ENCODE measurements at regions not wholly inside any gene's neighbourhood (a gene's known extent, or its start where the extent isn't known, plus 50 kb on each side); places are given as distances from the start of the nearest gene placed in this dataset.
"Not testable (repeated sequence)": the region's sequence is repeated elsewhere in the genome, so short reads cannot be mapped to it uniquely, and the experiment has no call there.

DNA sequence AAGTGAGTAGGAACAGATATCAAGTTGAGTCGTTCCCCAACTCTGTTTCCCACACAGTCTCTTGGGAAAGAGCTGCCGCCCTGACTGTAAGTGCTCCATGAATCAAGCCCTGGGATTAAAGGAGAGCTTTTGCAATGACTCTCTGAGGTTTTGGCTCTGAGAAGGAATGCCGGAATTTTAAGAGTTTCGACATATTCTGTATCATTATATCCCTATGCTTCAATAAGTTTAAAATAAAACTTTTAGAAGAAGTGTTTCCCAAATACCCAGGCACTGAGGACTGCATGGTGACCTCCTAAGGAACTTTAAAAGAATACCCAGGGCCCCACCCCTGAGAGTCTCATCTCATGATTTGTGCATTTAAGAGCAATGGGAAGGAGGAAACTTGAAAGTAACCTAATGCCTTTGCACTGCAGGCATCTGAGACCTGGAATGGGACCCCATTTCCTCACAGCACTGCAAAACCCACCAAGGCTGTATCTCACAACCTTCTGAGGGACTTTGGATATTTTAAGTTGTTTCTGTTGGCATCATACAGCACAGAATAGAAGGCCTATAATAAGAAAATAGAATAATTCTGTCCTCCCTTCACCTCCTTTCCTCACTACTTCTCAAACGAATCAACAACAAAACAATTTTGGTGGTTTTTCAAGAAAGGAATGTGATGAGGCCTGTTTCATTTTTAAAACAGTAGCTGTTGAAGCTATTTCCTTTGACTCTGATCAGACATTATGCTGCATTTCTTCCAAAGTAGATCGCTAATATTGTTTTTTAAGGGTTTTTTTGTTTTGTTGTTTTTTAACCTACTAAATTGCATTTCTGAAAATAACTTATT, 121.2 kb downstream of the GASK1B start:
- DNase-seq = peak; percentile 93

DNA sequence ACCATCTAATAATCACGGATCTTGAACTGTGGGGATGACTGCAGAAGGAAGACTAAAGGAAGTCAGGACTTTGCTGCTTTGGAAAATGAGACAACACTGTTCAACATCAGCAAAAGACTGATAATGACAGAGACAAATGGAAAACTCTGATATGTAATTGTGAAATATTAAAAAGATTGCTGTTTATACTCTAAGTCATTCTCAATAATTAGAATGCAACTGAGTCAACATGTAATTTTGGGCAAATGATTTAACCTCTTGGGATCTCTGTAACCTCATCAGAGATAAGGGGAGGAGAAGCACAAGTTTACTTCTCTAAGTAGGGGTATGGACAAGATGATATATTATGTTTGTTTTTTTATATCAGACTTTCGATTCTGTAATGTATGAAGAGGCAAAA, 121.9 kb downstream of the GASK1B start:
- DNase-seq = peak; percentile 64

DNA sequence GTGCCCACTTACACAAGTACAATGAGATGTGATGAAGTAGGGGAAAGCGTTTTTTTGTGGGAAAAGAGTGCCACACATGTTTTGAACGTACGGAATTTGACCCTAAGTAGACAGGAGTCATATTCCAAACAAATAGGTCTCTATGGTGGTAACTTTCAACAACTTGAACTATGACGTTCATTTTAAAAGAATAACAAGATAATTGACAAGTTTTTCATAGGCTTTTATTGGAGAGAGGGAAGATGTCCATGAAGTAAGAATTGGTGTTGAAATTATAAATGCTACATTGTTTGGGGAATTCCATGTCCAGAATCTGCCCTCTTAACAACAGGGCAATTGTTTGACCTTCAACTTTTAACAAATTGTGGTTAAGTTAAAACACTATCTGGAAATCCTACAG, 126.5 kb downstream of the GASK1B start:
- DNase-seq = no peak

DNA sequence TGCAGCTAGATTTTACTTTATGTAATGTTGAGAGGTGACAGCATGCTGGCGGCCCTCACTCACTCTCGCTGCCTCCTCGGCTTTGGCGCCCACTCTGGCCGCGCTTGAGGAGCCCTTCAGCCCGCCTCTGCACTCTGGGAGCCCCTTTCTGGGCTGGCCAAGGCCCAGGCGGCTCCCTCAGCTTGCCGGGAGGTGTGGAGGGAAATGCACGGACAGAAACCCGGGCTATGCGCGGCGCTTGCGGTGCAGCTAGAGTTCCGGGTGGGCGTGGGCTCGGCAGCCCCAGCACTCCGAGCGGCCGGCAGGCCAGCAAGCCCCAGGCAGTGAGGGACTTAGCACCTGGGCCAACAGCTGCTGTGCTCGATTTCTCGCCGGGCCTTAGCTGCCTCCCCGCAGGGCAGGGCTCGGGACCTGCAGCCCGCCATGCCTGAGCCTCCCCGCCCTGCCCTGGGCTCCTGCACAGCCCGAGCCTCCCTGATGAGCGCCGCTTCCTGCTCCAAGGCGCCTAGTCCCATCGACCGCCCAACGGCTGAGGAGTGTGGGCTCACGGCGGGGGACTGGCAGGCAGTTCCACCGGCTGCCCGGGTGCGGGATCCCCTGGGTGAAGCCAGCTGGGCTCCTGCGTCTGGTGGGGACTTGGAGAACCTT, 128.7 kb downstream of the GASK1B start:
- DNase-seq = no peak

DNA sequence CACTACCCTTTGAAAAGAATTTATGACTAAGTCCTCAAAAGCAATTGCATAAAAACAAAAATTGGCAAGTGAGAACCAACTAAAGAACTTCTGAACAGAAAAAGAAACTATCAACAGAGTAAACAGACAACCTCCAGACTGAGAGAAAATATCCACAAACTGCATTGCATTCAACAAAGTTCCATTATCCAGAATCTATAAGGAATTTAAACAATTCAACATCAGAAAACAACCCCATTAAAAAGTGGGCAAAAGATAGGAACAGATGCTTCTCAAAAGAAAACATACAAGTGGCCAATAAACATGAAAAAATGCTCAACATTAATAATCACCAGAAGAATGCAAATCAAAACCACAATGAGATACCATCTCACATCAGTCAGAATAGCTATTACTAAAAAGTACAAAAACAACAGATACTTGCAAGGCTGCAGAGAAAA, 130.2 kb downstream of the GASK1B start:
- peak; percentile 53 for DNase-seq

DNA sequence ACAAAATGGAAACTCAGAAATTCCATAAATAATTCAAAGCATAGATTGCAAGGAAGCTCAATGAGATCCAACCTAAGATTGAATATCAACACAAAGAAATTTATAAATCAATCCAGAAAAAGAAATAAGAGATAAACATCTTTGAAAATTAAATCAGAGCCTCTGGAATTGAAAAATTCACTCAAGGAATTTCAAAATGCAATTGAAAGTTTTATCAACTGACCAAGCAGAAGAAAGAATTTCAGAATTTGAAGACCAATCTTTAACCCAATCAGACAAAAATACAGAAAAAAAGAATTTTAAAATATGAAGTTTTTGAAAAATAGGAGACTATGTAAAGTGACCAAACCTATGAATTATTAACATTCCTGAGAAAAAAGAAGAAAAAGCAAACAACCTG, 134.1 kb downstream of the GASK1B start:
- no peak for DNase-seq

DNA sequence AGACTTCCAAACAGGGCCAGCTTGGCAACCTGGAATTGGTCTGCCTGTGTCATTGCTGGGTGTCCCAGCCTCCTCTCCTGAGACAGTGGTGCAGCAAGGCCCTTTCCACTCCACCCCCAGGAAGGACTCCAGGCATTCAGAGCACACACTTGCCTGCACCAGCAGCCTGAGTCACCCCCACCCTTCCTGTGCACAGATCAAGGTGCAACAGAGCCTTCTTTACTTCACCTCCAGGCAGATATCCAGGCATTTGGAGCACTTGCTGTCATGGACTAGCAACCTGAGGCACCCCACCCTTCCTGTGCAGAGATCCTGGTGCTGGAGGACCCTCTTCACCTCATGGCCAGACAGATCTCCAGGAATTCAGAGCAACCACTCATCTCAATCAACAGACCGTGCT, 135.8 kb downstream of the GASK1B start:
- no peak for DNase-seq

DNA sequence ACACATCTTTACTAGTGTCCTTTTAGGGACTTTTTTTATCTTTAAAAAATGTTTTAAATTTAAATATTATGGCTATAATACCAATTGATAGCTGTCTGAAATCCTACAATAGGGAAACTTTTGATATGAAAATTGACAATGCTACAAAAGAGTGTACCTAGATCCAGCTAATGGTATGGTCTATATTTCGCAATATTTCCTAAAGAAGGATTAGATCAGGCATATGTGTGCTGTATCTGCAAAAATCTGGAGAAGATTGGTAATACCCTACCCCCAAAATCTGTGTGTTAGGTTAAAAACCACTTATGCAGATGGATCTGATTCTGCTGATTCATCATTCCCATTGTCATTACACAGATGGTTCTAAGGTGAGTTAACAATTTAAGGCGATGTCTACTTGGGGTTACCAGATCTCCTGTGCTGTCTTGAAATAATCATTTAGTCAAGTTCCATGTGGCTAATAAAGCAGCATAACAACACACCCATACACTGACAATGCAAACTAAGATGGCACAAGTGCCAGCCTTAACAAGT, 137.1 kb downstream of the GASK1B start:
- no peak for DNase-seq

DNA sequence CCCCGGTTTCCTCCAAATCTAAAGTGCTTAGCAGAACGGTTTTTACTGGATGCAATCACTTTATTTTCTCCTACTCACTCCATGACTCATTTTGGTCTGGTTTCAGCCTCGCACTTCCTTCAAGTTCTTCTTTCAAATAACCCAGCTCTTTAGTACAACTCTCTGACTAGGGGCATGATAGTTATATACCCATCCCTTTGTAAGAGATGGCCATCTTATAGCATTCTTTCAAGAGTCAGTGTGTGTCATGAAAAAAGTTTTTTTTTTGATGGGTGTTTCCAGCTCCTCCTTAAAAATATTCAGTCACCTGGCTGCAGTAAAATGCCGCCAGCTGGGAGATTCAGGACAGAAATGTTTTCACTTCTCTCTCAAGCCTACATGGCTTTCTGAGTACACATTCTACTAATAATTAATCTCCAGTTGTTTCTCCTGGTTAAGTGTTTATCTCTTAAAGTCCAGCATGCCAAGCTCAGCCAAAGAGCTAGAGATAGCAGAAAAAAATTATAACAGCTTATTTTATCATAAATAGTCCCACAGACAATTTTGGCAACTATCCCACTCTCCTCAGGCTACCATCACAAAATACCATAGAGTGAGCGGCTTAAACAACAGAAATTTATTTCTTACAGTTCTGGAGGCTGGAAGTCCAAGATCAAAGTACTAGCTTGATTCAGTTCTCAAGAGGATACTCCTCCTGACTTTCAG, 139.3 kb downstream of the GASK1B start:
- peak; percentile 58 for DNase-seq

DNA sequence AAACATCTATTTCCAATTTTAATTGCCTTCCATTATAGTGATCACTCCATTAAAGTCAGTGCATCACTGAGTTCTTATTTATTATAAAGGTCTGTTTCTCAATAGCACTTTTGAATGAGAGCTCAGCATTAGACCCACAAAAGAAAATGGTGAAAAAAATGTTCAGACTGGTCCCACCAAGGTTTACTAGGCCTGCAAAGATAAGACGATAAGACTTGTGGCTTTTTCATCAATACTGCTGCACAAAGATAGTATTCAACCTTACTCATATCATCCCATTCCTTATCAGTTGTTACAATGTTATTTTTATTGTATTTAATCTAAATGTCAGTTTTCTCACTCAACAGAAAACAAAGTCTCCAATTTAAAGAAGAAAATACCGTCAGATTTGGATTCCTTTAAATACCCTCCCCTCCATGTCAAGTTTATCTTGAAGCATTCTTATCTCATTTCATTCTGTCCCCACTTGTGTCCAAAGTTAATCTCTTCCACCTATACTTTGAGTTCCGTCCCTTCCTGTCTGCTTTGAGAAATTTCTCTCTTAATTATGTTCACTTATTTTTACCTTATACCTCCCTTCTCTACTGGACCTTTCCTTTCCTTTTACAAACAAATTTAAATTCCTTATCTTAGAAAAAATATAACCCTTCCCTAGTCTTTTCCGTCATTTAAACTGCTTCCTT, 140.0 kb downstream of the GASK1B start:
- no peak for DNase-seq

DNA sequence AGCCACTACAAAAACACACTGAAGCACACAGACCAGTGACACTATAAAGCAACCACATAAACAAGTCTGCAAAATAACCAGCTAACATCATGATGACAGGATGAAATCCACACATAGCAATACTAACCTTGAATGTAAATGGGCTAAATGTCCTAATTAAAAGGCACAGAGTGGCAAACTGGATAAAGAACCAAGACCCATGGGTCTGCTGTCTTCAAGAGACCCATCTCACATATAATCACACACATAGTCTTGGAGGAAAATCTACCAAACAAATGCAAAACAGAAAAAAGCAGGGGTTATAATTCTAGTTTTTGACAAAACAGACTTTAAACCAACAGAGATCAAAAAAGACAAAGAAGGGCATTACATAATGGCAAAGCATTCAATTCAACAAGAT, 144.4 kb downstream of the GASK1B start:
- not testable (repeated sequence) for DNase-seq

DNA sequence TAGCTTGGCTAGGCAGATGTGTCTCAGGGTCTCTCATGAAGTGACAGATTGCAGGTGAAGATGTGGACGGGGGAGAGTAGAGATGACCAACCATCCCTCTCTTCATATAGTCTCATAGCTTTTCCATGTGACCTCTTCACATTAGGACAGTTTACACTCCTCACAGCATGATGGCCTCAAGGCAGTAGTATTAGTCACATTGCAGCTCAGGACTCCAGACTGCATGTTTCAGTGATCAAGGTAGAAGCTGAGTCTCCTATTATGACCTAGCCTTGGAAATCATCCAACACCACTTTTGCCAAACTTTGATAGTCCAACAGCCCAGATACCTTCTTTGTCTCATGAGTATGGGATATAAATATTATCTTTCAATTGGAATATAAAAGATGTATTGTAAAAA, 147.7 kb downstream of the GASK1B start:
- DNase-seq = peak; percentile 63

DNA sequence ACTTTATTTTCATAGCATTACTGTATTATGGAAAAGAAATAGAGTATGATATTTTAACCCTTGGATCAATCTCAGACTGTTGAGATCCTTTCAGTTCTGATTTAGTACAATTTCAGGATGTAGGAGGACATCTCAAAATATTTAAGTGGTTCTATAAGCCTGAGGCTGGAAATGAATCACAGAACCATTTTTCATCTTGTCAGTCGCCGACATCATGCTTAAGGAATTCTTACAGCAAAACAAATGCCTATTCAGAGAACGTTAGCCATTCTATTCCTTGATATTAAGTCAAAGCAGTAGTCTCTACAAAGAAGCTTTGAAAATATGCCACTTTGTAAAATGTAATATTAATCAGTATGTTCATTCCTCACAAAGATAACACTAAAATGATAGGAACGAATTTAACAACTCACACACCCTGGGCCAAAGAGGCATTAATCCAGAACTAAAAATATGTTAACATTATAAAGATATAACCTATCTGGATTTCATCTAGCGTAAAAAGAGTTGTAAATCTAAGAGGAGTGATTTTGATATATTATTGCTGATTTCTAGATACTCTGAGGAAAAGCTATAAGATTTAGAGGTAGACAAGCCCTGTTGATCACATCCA, 152.0 kb downstream of the GASK1B start:
- peak; percentile 87 for DNase-seq

DNA sequence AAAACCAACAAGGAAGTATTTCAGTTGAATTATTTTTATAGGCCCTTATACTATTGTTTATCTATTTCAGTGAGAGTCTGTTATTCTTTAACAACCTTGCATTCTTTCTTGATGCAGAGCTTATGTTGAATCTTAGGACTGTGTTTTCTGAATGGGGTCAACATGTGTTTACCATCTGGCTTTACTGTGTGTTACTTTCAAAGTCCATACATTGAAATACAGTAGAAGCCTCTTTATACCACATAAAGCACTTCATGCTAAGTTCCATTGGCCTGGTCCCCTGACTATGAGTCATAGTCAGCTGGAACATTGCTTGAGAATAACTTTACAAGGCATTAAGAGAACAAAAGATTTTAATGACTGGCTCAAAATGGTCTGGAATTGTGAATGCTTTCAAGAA, 152.6 kb downstream of the GASK1B start:
- DNase-seq = peak; percentile 42

DNA sequence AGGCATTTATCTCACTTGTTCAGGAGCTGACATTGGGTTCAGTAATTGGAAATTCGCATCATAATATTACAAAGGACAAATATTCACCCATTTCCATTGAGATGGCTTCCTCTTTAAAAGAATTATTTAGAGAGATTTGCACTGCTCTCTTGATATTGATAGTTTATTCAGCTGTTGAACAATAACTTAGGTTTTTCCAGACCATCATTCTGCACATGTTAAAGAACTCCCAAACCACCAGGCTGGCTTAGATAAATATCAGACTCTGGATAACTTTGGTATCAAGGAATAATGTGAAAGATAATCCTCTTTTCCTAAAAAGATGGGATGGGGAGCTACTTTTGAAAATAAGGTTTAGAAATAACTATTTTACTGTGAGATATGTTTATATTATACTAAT, 154.0 kb downstream of the GASK1B start:
- DNase-seq = no peak

DNA sequence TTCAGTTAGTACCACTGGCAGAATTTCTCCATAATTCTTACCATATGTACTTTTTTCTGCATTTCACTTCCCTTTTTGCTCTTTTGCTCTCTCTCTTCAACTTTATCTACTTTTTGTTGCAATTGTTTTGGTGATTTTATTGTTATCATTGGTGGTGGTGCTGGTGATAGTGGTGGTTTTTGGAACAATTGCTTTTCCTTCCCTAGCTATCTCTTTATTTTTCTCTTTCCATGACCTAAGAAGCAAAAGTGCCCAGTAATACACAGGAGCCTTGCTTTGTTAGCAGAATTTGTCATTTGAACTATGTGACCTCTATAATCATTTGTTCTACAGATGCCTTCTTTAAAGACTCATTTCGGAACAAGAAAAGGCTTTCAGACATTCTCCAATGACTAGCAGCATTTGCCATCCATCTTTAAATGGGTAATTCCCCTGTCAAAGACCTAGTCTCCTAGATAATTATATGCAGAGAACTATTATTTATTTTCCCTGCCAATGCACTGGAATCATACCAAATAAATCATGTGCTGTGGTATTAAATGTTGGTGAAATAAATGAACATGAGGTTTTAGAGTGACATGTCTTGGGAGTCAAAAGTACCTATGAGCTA, 154.5 kb downstream of the GASK1B start:
- DNase-seq = no peak

DNA sequence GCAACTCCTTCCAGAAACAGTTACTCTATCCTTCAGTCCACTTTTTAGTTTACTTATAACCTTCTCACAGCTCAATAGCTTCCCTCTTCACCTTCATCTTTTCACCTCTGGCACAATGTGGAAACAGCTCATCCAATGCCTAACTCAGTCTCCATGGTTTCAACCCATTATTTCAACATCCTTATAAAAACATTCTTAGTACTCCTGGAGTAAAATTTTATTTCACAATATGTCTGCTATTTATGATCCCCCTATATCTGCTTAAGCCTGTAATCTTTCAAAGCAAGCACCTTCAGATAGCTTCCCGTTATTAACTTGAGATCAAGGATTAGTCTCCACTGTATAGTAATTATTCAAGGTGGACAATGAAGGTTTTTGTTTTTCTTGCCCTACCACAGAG, 156.3 kb downstream of the GASK1B start:
- peak; percentile 54 for DNase-seq

DNA sequence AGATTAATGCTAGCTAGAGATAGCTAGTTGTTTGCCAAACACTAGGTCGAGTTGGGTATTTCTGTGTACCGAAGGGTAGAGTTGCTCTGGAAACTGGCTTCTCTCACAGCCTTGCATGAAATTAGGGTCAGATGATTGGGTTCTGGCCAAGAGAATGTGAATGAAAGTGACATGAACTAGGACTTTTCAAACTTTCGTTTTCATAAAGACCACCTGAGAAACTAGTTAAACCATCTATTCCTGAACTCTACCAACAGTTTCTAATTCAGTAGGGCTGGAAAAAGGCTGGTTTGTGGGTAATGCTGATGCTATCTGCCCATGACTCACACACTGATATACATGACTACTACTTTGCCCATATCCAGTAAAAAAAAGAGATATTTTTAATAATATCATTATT, 157.6 kb downstream of the GASK1B start:
- DNase-seq = peak; percentile 51

DNA sequence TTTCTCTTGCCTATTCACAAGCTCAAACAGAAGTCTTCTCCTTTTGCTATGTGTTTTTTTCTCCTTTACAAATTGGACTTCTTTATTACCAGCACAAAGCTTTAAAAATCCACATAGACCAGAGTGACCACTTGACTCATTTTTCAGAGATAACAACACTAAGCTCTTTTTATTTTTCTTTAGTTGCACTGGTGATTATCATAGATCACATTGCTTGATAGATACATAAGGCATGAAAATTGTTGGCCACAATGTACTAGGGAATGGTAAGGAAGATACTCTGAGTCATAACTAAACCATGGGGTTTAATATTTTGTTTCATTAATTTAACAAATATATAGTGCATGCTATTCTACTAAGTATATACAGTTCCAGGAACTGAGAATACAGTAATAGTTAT, 159.0 kb downstream of the GASK1B start:
- peak; percentile 82 for DNase-seq

DNA sequence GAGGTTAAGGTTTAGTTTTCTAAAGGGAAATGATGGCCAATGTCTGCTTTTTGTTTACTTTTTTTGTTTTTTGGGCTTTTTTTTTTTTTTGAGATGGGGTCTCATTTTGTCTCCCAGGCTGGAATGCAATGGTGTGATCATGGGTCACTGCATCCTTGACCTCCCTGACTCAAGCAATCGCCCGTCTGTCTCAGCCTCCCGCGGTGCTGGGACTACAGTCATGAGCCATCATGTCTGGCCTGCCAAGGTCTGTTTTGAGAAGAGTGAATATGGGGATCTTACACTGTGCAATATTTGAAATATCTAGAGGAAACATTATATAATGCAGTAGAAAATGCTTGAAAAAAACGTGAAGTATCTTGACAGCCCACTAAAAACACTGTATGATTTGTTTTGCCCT, 162.5 kb downstream of the GASK1B start:
- DNase-seq = no peak

DNA sequence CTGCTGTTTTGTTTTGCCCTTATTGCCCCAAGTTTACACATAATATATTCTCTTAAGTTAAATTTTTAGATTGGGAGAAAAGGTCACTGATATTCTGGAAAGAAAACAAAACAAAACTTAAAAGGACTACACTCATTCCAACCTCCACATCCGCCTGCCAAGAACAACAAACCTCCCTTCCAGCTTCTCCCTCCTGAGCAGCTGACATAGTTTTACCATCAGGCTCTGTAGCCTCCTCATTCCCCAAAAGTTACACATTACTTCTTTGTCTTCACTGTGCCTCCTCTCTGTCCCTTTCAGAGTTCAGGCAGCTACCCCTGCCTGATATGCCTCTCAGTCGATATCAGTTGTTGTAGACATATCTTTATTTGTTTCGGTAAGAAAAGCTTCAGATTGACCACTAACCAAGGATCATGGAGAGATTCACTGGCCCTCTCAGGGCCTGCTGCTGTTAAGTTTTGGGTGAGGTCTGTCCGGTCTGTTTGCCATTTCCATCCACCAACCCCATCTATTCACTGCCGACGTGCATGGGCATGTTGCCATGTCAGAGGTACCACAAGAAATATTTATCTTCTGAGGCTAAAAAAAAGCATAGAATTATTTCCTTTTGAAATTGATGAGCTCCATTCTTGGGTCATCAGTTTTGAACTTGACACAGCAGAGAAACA, 164.1 kb downstream of the GASK1B start:
- peak; percentile 69 for DNase-seq

DNA sequence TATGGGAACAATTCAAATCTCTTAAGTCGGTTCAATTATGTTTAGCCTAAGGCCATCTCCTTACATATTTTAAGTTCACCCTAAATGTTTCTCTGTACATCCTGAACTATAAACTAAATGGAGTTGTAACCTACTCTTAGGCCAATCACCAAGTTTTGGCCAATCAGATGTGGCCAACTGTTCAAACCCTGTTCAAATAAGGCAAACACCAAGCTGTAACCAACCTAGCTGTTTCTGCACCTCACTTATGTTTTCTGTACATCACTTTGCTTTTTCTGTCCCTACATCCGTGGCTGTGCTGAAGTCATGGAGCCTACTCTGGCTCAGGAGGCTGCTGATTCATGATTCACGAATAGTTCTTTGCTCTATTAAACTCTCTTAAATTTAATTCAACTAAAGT, 165.3 kb downstream of the GASK1B start:
- no peak for DNase-seq

All from NCI-H226 (cell line).